Osteoblast (primary cell): ENCODE measurements at regions not wholly inside any gene's neighbourhood (a gene's known extent, or its start where the extent isn't known, plus 50 kb on each side); places are given as distances from the start of the nearest gene placed in this dataset.

ENCODE experiments used
- DNase-seq: peaks from one replicate; pipeline ENCODE4 v3.0.0; 2011; ENCODE audit warnings: low spot score, mixed read lengths; ENCODE audit not compliant: insufficient read length; ENCODE audit errors: missing footprints
- H2AFZ ChIP-seq: 2 replicates; pipeline ENCODE4 v1.6.0; 2011; ENCODE audit warnings: mild to moderate bottlenecking, low read length
- H3K27ac ChIP-seq: 2 replicates; pipeline ENCODE4 v1.5.1; 2011; ENCODE audit warnings: mild to moderate bottlenecking, low read depth, low read length, moderate library complexity
- H3K27me3 ChIP-seq: 2 replicates; pipeline ENCODE4 v1.6.0; 2012; ENCODE audit warnings: mild to moderate bottlenecking, control low read depth, inconsistent platforms, low read length, moderate library complexity; ENCODE audit not compliant: insufficient read depth
- H3K36me3 ChIP-seq: 2 replicates; pipeline ENCODE4 v1.5.1; 2011; ENCODE audit warnings: mild to moderate bottlenecking, low read length, control low read depth, moderate library complexity; ENCODE audit not compliant: insufficient read depth
- H3K4me1 ChIP-seq: 2 replicates; pipeline ENCODE4 v1.5.1; 2011; ENCODE audit warnings: mild to moderate bottlenecking, low read length, control low read depth, moderate library complexity; ENCODE audit not compliant: insufficient read depth
- H3K4me2 ChIP-seq: 2 replicates; pipeline ENCODE4 v1.6.0; 2011; ENCODE audit warnings: mild to moderate bottlenecking, low read length; ENCODE audit not compliant: insufficient read depth
- H3K4me3 ChIP-seq: fragments of 200-600 bp; sonication (generic); 3 replicates; pipeline ENCODE4 v1.5.1; 2012; ENCODE audit warnings: mild to moderate bottlenecking, low read length, inconsistent platforms; ENCODE audit not compliant: insufficient read depth
- H3K79me2 ChIP-seq: 2 replicates; pipeline ENCODE4 v1.6.0; 2012; ENCODE audit warnings: mild to moderate bottlenecking, low read length, control low read depth, inconsistent platforms; ENCODE audit not compliant: insufficient read depth
- H3K9me3 ChIP-seq: 2 replicates; pipeline ENCODE4 v1.5.1; 2011; ENCODE audit warnings: low read depth, low read length, control low read depth
- H4K20me1 ChIP-seq: 2 replicates; pipeline ENCODE4 v1.6.0; 2012; ENCODE audit warnings: mild to moderate bottlenecking, low read length, control low read depth; ENCODE audit not compliant: insufficient read depth
- CTCF ChIP-seq: IDR thresholded peaks from 2 replicates; pipeline ENCODE4 v1.5.1; 2011; ENCODE audit warnings: mild to moderate bottlenecking, low read depth, low read length, moderate library complexity; ENCODE audit errors: extremely low read depth

GRCh38 chr2:47644351-47644750 is 73.6 kb upstream of the KCNK12 start:
- H2AFZ ChIP-seq: no peak overlapping the region
- H3K36me3 ChIP-seq: no peaks in the 10 kb centered on the region

GRCh38 chr2:47641366-47641765 is 70.6 kb upstream of the KCNK12 start:
- Histone ChIP-seq H3K27me3 (peaks cover 5% of the 10 kb centered on the region), H3K4me3 (no peak overlapping the region), H3K79me2 (no peaks in the 10 kb centered on the region), H4K20me1 (no peaks in the 10 kb centered on the region), H3K27ac (no peak overlapping the region), H2AFZ (no peak overlapping the region), H3K36me3 (no peaks in the 10 kb centered on the region), H3K4me2 (no peak overlapping the region), H3K4me1 (no peaks in the 10 kb centered on the region), H3K9me3 (no peaks in the 10 kb centered on the region)
- DNase-seq: peak; percentile 52
- no peak for TF ChIP-seq CTCF

More at GRCh38 chr2:47644351-47644750, 73.6 kb upstream of the KCNK12 start:
- Histone ChIP-seq H4K20me1 (no peaks in the 10 kb centered on the region), H3K27ac (no peak overlapping the region), H3K27me3 (peaks cover 14% of the 10 kb centered on the region), H3K4me1 (no peaks in the 10 kb centered on the region), H3K4me3 (no peak overlapping the region), H3K9me3 (no peaks in the 10 kb centered on the region), H3K4me2 (no peak overlapping the region), H3K79me2 (no peaks in the 10 kb centered on the region)
- no peak for TF ChIP-seq CTCF
- peak; percentile 47 for DNase-seq

- H3K9me3 ChIP-seq: no peaks in the 10 kb centered on the region
- H3K4me2 ChIP-seq: no peak overlapping the region
- H4K20me1 ChIP-seq: no peaks in the 10 kb centered on the region
- no peak overlapping the region for H3K27ac ChIP-seq
- TF ChIP-seq CTCF: no peak
- no peak overlapping the region for H3K4me3 ChIP-seq
- no peaks in the 10 kb centered on the region for H3K36me3 ChIP-seq
- peaks cover 5% of the 10 kb centered on the region for H3K27me3 ChIP-seq
- H3K79me2 ChIP-seq: no peaks in the 10 kb centered on the region
- H3K4me1 ChIP-seq: no peaks in the 10 kb centered on the region
- DNase-seq: no peak
- no peak overlapping the region for H2AFZ ChIP-seq
These were observed 69.6 kb upstream of the KCNK12 start for GRCh38 chr2:47640356-47640755.

DNA sequence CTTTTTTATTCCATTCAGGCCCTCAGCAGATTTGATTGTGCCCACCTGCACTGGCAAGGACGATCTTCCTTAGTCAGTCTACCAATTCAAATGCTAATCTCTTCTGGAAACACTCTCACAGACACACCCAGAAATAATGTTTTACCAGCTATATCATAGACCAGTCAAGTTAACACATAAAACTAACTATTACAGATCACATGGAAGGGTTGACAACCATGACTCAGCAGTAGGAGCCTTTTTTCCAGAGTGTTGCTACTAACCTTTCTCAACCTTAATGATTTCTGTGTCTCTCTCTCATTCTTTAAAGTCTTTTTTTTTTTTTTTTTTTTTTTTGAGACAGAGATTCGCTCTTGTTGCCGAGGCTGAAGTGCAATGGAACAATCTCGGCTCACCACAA is 68.7 kb upstream of the KCNK12 start:
- Histone ChIP-seq H3K36me3 (no peaks in the 10 kb centered on the region), H3K27me3 (peaks cover 3% of the 10 kb centered on the region), H3K4me1 (no peaks in the 10 kb centered on the region), H3K79me2 (no peaks in the 10 kb centered on the region), H3K4me3 (no peak overlapping the region), H4K20me1 (no peaks in the 10 kb centered on the region), H3K27ac (no peak overlapping the region), H2AFZ (no peak overlapping the region), H3K4me2 (no peak overlapping the region), H3K9me3 (no peaks in the 10 kb centered on the region)
- no peak for DNase-seq
- no peak for TF ChIP-seq CTCF
